ENCODE measurements at regions not wholly inside any gene's neighbourhood (a gene's known extent, or its start where the extent isn't known, plus 50 kb on each side); places are given as distances from the start of the nearest gene placed in this dataset.

- no peak for DNase-seq (ENCODE audit: low spot score)
These were observed 57.0 kb upstream of the BLID start for GRCh38 chr11:122173074-122173450.

- no peak for DNase-seq (ENCODE audit: low spot score)
These were observed 56.5 kb upstream of the BLID start for GRCh38 chr11:122172352-122173073.

DNA sequence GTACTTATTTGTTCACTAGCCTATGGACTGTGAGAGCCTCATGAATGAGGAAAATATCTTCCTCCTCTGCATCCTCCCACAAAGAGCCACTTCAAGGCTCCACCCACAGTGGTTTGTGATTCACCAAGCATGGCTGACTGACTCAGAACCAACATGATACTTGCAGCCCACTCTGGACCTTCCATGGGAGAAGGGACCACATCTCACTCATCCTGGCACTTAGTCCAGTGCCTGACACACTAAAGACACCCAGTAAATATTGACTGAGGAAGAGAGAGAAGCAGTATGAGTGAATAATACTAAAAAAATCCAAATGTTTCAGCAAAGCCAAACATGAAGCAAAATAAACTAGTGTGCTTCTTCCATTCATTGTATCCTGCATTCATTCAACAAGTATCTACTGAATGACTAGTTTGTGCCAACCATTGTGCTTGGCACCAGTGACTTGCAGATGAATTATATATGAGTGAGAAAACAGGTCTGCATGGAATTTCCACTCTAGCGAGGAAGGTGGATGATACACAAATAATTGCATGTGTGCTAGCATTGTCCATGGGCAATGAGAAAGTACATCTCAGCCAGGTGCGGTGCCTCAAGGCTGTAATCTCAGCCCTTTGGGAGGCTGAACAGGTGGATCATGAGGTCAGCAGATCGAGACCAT, 54.9 kb upstream of the BLID start:
- DNase-seq (ENCODE audit: low spot score): no peak

DNA sequence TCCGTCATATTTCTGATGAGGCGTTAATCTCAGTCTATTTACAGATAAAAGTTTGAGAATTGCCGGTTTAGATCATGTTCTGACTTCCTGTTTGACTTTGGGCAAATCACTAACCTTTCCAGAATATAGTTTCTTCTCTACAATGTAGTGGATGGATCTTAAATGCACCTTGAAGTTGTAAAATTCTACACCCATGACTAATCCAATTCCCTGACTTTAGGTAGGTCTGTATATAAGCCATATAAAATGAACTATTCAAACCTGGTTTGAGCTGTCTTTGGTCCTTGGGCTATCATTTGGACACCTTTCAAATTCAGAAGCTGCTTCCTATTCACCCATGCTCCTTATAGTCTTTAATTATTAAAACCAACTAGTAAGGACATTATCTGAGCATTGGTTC, 52.2 kb upstream of the BLID start:
- DNase-seq (ENCODE audit: low spot score): no peak

DNA sequence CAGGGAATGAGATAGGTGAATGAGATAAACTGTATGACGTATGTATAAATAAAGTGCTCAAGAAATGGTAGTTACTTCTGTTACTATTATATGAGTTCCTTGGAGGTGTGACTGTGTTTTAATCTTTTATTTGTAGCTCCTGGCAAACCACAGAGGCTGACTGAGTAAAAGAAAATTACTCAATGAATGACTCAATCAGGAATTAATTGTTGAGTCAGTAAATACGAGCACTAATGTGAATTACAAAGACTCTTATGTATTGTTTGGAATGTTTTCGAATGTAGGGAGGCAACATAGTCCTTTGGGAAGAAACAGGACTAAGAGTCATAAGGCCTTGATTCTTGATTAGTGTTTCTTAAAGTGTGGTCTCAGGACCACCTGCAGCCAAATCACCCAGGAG, 51.1 kb upstream of the BLID start:
- no peak for DNase-seq (ENCODE audit: low spot score)

DNA sequence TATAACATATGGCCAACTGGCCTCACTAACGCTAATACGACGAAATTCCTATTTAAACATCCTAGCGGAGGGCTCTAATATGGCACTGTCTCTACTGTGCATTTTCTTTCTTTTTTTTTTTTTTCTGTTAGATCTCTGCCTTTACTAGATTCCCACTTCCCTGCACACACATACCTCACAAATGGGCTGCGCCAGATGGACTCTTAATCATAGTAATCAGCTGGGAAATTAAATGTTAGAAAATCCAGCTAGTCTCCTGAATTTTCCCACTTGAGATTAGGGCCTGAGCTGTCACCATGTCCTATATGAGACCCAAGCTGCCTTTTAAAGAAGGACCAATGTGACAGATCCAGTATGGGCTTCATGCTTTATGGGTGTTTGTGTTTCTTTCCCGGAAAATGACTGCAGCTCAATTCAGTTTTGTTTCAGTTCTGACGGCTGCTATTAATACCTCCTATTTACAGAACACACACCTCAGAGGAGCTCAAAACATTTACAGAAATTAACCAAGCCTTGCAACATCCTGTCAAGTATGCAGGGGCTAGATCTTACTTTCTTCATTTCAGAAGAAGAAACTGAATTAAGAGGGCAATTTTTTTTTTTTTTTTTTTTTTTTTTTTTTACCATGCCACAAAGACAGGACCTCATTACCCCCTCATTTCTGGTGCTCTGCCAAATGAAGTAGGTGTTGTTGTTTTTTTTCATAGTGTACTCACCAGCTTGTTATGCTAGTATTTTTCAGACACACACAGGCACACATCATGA, 49.8 kb upstream of the BLID start:
- DNase-seq (ENCODE audit: low spot score): no peak

Data from CD4-positive, alpha-beta T cell treated with Interleukin-2 at 100 ng/mL for 4 hours (primary cell).